CD4-positive, alpha-beta T cell treated with Interleukin-17A for 1 hour (primary cell): ENCODE measurements at regions not wholly inside any gene's neighbourhood (a gene's known extent, or its start where the extent isn't known, plus 50 kb on each side); places are given as distances from the start of the nearest gene placed in this dataset.

Source experiments
- DNase-seq: peaks from one replicate; pipeline ENCODE4 v3.0.0-alpha.2; 2020

DNA sequence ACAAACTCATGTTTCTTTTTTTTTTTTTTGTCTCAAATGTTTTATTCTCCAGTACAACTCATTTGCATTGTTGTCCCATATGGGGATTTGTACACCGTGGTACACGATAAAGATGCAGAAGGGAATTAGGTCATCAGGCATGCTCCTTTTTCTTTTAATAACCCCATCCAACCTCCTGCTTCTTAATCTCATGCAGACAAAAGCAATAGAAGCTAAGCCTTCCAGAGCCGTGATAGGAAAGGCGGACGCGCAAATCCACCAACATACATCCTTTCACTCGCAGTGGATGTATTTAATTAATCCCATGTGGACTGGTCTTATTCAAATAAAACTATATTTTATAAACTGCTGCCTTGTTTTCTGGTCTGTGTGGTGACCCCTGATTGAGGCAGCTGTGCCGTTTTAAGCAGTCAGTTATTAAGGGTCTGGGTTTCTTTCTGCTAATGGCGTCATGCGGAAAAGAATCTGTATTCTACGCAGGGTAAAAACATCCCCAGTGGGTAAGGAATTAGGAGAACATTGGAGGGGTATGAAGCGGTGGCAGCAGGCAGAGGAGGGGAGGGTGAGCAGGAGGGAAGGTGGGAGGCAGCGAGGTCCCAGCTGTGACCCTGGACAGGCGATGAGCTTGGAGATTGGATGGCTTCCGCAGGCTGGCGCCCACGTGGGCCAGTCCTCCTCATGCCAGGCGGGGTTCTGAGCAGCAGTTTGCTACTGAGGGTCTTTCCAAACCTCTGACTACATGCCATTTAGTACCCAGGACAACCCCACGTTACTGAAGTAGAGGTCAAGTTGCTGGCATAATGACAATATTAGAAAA is 172.8 kb downstream of the LINC00237 start:
- no peak for DNase-seq

DNA sequence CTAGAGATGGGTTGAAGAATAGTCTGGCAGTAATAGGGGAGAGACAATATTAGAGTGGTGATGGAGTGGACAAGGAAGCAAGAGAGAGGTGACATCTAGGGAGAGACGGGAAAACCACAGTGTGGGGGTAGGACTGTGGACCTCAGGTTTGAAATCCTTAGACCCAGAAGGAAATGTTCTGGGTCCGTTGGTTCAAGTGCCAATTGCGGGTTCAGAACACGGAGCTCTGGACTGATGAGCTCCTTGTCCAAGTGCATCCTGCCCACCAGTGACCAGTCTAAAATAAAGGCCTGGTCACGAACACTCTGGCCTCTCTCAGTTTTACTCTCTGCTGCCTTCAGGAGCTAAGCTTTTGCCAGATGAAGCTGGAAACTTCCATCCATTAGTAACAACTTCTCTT is 174.0 kb downstream of the LINC00237 start:
- no peak for DNase-seq

DNA sequence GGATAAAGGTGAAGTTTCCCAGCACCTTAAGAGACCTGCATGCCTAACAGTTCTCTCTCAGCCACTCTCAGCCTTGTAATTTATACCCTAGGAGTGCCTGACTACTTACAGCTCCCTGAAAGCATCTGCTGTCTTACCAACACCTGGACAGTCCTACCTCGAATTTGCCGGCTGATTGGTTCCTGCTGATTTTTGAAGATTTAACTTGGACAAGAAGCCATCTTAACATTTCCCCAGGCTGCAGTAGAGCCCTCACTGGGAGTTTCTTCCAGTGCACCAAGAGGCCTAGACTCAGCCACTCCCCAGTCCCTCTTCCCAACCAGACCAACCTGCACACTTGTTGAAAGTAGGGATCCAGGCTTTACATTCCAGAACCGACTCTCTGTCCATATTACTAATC is 174.5 kb downstream of the LINC00237 start:
- no peak for DNase-seq

DNA sequence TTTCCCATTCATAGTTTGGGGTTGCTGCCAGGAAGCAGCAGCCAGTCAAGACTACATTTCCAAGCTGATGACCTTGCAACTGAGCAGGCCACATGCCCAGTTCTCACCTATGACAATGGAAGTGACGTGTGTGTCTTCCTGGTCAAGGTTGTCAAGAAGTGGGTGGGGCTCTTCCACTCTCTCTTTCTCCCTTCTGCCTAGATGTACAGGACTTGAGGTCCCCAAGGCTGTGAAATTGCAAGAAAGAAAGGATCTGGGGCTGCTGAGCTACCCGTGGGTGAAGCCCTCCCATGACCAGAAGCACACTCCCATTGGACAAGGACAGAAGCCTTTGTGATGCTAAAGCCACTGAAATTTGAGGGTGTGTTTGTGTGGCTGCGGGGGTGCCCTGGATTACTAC is 175.1 kb downstream of the LINC00237 start:
- no peak for DNase-seq

DNA sequence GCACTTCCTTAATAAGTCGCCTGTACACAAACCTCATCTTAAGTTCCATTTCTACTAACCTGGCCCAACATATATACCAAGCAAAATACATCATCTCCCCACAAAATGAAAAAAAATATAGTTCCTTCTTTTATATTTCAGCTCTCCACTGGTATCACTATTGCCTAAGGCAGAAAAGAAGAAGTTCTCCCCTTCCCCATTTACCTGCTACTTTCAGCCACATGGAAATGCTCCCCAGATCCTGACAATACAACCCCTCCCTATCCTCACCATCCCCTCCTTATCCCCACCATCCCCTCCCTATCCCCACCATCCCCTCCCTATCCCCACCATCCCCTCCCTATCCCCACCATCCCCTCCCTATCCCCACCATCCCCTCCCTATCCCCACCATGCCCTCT is 175.7 kb downstream of the LINC00237 start:
- DNase-seq = no peak

DNA sequence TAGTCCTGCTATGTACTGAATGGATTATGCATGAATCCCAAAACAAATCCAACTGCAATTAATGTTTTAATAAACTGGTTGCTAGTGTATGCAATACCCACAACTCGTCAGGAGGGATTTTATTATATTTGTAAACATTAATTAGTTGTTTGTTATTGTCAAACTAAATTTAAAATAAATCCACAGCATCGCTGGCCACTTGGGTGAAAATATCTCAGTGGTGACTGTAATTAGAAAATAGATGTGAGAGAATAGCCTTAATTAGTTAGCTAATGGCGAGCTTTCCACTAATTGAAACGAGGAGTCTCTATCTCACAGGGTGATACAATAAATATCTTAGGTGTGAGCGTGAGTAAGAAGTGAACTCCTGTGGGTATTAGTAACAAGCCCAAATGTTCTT is 176.8 kb downstream of the LINC00237 start:
- DNase-seq = no peak

DNA sequence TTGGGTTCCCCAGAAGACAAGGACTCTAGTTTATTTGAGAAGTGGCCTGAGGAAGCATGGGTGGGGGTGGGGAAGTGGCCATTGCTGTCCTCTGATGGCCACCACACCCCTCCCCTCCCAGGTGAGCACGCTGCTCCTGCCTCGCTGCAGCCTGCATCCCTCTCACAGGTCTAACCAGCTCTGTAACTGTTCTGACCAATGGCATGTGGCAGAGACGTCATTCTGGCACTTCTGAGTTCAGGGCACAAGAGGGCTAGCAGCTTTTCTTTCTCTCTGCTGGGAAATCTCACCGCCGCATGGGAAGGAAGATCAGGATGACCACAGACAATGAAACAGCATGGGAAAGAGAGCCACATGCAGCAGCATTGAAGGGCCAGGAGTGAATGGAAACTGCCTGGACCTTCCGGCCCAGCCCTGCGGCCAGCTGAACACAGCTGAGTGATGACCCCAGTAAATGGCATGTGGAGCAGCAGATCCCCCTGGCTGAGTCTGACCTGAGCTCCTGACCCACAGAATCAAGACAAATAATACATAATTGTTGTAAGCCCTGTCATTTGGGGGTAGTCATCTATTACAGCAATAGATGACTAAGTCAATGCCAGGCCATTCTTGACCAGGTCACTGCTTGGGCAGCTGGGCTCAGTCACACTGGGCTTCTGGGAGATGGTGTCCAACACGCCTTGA is 179.8 kb downstream of the LINC00237 start:
- DNase-seq = no peak

DNA sequence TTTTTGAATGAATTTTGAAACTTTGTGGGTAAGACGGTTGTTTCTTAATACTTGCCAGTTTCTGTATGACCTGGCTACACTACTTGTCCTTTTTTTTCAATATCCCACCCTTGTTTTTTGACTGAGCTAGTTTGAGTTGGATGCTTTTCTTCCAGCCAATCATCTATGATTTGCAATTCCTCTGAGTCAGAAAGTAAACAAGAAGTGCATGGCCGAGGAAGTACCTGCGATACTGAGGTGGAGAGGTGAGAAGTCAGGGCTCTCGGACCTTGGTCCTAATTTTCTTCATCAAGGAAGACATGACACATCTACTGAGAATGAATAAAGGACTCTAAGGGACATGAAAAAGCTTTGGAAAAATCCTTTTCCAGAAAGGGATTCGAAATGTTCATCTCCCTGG is 185.7 kb downstream of the LINC00237 start:
- no peak for DNase-seq

DNA sequence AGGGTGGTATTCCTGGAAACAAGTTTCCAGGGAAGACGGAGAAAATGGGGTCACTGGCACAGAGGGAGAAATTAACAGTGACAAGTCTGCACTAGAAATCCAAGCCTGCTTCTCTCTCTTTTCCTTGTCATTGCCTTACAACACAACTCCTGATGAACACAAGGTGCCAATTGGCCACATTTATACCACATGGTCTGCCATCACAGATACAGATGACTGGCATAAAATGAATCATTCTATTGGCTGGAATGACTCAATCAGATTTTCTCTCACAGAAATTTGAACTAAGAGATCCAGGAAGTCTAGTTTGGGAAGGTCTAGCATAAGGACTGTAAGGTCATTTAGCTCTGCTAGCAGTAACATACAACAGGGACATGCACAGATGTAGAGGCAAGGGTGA is 190.3 kb downstream of the LINC00237 start:
- no peak for DNase-seq

DNA sequence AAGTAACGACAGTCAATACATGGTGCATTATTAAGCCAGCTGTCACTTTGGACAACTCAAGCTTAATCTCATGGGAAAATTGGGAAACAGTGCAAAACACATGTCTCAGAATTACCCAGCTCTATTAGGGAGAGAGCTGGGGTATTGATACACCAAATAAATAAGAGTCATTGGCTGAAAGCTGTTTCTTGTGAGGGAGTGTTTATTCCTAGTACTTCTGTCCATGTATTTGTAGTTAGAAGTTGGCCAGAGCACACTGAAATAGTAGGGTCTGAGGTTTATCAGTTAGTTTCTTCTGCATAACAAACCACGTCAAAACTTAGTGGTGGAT is 192.0 kb upstream of the RALGAPA2 start:
- no peak for DNase-seq

DNA sequence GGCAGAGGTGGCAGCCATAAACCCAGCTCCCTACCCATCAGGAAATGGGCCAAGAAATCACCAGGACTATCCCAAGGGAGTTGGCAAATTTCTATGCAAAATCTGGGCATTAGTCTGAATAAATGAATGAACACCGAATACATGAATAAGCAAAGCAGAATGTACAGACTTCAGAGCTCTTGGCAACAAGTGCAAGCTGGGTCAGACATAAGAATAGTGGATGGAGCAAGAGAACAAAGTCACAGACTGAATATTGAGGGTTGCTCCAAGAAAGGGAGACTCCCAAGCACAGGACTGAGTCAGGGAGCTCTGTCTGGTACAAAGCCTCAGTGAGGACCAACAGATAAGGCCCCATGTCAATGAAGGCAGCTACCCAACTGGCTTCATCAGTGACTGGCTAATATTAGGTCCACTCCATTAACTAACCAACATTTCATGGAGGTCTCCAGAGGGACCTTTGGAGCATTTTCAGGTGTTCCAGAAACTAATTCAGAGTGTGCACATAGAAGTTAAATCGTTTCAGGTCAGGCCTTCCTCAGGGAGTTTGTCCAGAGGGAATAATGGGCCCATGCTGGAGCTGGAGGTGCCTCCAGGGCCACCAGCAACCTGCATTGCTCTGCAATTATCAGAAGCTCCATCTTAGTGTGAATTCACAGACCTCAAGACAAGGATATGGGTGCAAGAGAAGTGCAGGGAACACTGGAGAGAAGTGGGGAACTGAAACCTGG is 191.5 kb upstream of the RALGAPA2 start:
- DNase-seq = no peak

DNA sequence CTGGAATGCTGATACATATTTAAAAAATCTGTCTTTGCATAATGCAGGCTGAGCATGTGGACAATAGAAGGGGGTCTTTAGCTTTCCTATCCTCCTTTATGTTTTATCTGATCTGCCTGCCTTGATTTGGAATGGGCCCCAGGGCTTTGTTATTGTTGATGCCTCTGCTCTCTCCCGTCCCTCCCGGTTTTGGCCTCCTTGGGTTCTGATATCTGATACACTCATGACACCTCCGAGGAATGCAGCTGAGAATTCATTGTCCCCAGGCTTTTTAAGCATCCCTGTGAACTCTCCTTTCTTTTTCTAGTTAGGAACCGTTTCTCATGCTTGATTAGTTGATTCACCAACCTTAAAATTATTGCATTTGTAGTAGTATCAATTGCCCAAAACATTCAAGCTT is 185.5 kb upstream of the RALGAPA2 start:
- DNase-seq = no peak

DNA sequence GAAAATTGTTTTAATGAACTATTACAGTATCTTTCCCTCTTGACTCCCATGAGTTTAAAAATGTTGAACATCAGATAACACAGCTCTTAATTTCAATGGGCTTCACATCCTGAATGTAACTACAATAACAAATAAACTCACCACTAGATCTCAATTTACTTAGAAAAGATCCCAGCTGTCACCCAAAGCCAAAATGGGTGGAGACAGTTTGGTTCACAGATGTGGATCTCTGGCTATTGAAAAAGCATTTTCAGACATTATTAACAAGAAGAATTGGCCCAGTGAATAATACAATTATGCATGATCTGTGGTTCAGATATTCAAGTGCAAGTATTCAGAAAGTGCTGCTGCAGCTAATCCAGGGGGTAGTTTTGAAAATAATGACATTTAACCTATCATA is 184.7 kb upstream of the RALGAPA2 start:
- no peak for DNase-seq

DNA sequence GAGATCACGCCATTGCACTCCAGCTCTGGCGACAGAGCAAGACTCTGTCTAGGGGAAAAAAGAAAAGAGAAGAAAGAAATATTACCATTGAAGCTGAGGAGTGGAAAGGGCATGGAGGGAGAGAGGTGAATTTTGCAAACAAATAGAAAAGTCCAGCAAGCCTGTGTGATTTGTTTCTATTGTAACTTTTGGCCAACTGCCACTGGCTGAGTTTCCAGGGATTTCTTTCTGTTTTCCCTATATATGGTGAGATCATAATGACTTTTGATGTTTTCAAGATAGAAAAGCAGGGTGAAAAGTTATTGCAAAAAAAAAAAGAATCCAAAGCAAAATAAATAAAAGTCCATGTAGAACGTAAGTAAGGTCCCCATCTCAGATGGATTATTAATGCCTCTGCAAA is 184.2 kb upstream of the RALGAPA2 start:
- DNase-seq = no peak

DNA sequence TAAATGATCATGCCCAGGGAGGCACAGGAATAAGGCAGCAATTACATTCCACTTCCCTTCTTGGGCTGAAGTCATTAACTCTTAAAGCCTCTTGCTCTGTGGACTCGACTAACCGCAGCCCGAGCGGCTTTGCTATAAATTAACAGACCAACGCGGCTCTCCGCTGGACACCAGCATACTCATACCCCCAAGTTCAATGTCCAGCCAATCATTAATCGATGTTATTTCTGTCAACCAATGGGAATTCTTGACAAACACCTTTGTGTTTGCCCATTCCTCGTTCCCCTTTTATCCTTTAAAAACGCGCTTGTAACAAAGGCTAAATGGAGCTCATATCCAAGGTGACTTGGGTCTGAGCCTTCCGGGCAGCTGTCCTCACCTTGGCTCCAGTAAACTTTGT is 183.1 kb upstream of the RALGAPA2 start:
- no peak for DNase-seq

DNA sequence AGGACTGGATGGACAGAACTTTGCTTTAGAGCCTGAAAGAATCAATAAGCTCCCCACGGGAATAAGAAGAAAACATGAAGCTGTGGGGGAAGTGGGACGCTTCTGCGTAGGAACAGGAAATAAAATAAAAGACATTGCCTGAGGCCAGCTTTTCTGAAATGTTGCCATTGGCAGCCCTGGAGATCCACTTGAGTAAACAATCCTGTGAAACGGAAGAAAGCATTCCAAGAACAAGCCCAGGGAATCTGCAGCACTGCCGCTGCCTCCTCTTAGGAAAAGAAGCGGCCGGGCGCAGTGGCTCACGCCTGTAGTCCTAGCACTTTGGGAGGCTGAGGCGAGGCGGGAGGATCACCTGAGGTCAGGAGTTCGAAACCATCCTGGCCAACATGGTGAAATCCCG is 182.3 kb upstream of the RALGAPA2 start:
- DNase-seq = no peak

DNA sequence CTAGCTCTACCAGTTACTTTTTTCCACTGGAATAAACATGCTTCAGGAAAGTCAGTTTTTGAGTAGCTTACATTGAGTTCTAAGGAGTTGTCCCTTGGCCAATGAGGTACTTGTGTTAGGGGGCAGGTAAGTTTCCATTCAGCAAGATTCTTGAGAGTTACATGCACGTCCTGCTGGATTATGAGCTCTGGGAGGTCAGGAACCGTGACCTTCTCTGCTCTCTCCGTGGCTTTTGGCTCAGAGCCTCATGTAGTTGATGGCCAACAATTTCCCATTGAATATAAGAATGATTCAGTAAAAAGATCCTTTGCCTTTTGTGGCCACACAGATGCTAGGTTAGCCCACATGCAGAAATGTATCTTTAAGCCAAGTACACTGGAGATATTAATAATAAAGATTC is 181.8 kb upstream of the RALGAPA2 start:
- no peak for DNase-seq

DNA sequence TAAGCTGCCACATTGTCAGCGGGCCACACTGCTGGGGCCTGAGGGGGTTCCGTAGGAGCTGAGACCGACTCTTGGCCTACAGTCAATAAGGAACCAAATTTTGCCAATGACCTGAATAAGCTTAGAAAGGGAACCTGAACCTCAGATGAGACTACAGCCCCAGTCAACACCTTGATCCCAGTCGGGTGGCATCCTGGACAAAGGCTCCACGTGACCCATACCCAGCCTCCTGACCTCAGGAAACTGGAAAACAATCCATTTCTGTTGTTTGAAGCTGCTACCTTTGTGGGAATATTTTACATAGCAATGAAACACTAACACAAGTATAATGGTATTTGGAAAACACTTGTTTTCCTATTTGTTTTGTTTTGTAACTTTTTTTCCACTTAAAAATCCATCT is 179.9 kb upstream of the RALGAPA2 start:
- DNase-seq = no peak

DNA sequence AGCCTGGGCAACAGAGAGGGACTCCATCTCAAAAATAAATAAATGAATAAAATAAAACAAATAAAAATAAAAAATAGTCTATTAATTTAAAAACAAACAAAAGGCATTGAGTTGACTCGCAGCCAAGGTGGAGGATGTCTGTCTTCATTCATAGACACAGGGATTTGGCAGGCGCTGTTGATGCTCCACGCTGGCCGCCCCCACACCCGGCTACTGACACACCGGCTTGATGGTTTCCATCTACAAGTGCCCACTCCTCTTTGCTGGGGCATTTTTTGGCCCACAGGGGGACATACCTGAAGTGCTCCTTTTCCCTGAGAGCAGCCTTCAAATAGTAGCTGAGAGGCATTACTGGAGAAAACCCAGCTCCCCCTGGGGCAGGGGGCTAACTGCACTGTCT is 178.3 kb upstream of the RALGAPA2 start:
- DNase-seq = no peak

DNA sequence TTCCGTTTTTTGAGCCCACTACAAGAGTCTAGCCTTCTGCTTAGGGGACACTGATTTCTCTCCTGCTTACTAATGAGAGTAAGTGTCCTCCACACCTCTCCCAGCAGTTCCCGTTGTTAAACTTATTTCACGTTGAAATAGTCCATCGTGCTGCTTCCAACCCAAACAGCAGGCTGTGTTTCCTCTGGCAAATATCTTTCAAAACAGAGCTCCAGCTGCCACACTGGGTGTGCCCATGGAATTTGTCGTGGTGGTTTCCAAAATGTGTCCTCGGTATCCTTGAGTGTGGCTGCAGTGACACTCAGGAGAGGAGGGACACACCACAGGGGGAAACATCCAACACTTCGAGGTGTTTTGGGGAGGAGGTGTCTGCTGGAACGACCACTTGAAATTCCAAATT is 176.5 kb upstream of the RALGAPA2 start:
- DNase-seq = no peak

DNA sequence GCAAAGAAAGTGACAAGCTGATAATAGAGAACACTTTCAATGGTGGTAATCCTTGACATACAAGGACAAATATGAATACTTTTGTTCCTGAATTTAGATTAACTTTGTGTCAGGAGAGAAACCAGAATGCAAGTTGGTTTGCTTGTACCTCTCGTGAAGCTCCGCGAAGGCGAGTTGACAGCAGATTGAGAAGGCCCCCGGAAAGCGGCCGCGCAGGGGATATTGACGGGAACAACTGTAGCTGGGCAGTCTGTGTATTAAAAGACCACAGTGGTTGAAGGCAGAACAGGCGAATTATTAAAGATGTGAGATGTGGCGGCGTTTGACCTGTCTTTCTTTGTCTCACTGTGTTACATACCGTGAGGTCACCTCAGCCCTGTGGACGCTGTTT is 175.8 kb upstream of the RALGAPA2 start:
- DNase-seq = no peak

DNA sequence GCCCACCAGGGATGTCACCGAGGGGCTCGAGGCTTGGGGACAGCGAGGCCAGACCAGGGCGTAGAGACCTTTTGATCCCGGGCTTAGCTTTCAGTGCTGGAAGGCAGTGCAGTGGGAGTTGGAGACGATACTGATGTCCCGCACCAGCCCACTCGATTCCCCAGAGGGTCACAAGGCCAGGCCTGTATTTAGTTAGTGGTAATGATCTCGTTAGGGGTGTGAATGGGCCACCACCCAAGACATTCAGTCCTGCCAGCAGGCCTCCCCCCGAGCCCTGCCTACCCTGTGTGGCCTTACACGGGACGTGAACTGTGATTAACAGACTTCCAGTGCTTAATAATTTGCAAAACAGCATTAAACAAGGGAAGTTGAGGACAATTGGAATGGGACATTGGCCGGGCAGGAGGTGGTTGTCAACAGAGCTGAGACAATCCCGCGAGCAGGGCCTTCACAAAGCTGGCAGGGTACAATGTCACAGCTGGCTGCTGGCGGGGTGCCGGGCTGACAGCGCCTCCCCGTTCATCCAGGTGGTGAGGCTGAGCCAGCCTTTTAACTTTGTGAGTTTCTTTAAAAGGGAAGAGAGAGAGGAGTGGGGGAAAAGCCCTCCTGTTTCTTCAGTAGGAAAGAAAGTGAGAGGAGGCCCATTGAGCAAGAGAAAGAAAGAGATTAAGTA is 175.3 kb upstream of the RALGAPA2 start:
- no peak for DNase-seq

DNA sequence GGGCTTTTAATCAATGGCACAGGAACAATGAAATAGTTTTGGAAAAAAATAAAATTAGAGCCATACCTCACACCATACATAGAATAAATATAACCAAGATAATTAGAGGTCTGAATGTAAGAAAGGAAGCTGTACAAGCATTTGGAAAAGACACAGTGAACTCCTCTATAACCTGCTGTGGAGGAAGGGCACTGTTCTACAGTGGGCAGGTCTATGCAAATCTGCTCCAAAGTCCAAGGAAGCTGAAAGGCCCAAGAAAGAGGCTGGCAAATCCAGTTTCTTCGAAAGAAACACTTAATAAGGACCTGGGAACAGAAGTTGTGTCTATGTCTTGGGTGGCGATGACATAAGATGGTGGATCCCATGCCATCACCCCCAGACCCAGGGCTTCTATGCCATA is 169.4 kb upstream of the RALGAPA2 start:
- DNase-seq = no peak

DNA sequence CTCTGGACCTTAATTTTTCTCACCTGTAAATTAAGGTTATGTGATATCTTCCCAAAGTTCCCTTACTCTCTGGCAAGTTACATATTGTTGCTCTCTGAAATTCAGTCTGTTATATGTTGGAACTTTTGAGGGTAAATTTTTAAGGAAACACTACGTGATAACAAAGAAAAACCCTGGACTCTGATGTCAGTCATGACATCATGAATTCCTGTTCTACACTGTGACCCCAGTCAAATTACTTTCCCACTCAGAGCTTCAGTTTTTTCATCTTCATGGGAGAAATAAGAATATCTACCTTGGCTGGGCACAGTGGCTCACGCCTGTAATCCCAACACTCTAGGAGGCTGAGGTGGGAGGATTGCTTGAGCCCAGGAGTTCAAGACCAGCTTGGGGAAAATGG is 164.6 kb upstream of the RALGAPA2 start:
- no peak for DNase-seq
